SW 1271 (cell line): ENCODE measurements at regions not wholly inside any gene's neighbourhood (a gene's known extent, or its start where the extent isn't known, plus 50 kb on each side); places are given as distances from the start of the nearest gene placed in this dataset.
"Not testable (repeated sequence)": the region's sequence is repeated elsewhere in the genome, so short reads cannot be mapped to it uniquely, and the experiment has no call there.

ENCODE experiments used
- DNase-seq, 2 experiments: peaks; one replicate each; lab custom pipeline; 2025; lab: John Stamatoyannopoulos, UW

GRCh38 chr6:88499436-88499835 is 333.3 kb upstream of the CNR1 start:
- no peak for DNase-seq

GRCh38 chr6:88497403-88497802 is 331.3 kb upstream of the CNR1 start:
- not testable (repeated sequence) for DNase-seq

GRCh38 chr6:88494401-88495140 is 328.4 kb upstream of the CNR1 start:
- no peak for DNase-seq

- no peak for DNase-seq
Observed at GRCh38 chr6:88493717-88494116, 327.6 kb upstream of the CNR1 start.

GRCh38 chr6:88492824-88493223 is 326.7 kb upstream of the CNR1 start:
- peak in 1 of 2 experiments; percentile 16 for DNase-seq

- no peak for DNase-seq
Observed at GRCh38 chr6:88492241-88492640, 326.1 kb upstream of the CNR1 start.

- no peak for DNase-seq
Observed at GRCh38 chr6:88491266-88491880, 325.2 kb upstream of the CNR1 start.

- no peak for DNase-seq
Observed at GRCh38 chr6:88490908-88491264, 324.7 kb upstream of the CNR1 start.

GRCh38 chr6:88490195-88490907 is 324.2 kb upstream of the CNR1 start:
- no peak for DNase-seq

GRCh38 chr6:88483424-88483823 is 317.3 kb upstream of the CNR1 start:
- DNase-seq = no peak

- no peak for DNase-seq
Observed at GRCh38 chr6:88482465-88482864, 316.3 kb upstream of the CNR1 start.

- no peak for DNase-seq
Observed at GRCh38 chr6:88481519-88481918, 315.4 kb upstream of the CNR1 start.

GRCh38 chr6:88480816-88481215 is 314.7 kb upstream of the CNR1 start:
- DNase-seq = no peak

GRCh38 chr6:88477413-88477812 is 311.3 kb upstream of the CNR1 start:
- no peak for DNase-seq

GRCh38 chr6:88476388-88476787 is 310.2 kb upstream of the CNR1 start:
- no peak for DNase-seq

- DNase-seq = no peak
Observed at GRCh38 chr6:88474720-88475119, 308.6 kb upstream of the CNR1 start.

GRCh38 chr6:88473589-88473988 is 307.4 kb upstream of the CNR1 start:
- DNase-seq = no peak

- DNase-seq = no peak
Observed at GRCh38 chr6:88472851-88473525, 306.8 kb upstream of the CNR1 start.

GRCh38 chr6:88459643-88460042 is 293.5 kb upstream of the CNR1 start:
- no peak for DNase-seq

GRCh38 chr6:88459189-88459588 is 293.0 kb upstream of the CNR1 start:
- DNase-seq = no peak

GRCh38 chr6:88458662-88459061 is 292.5 kb upstream of the CNR1 start:
- DNase-seq = no peak

- no peak for DNase-seq
Observed at GRCh38 chr6:88456221-88456859, 290.2 kb upstream of the CNR1 start.
